Neural progenitor cell (in vitro differentiated cells): ENCODE measurements at regions not wholly inside any gene's neighbourhood (a gene's known extent, or its start where the extent isn't known, plus 50 kb on each side); places are given as distances from the start of the nearest gene placed in this dataset.

ENCODE experiments used
- DNase-seq: peaks from one replicate; pipeline ENCODE4 v3.0.0-alpha.2; 2016; ENCODE audit warnings: low spot score
- H2AFZ ChIP-seq: fragments of 200-600 bp; sonication (generic); replicated peaks from 2 replicates; pipeline ENCODE4 v1.6.1; 2016; ENCODE audit warnings: antibody characterized with exemption
- H3F3A ChIP-seq: fragments of 200-600 bp; sonication (generic); 2 replicates; pipeline ENCODE4 v1.6.1; 2016; ENCODE audit warnings: antibody characterized with exemption, low read depth
- H3K27ac ChIP-seq: fragments of 200-600 bp; sonication (generic); 2 replicates; pipeline ENCODE4 v1.5.1; 2016; ENCODE audit warnings: mild to moderate bottlenecking
- H3K27me3 ChIP-seq: fragments of 200-600 bp; sonication (generic); 2 replicates; pipeline ENCODE4 v1.6.1; 2016; ENCODE audit warnings: mild to moderate bottlenecking, moderate library complexity
- H3K36me3 ChIP-seq: fragments of 200-600 bp; sonication (generic); 2 replicates; pipeline ENCODE4 v1.5.1; 2016
- H3K4me1 ChIP-seq: fragments of 200-600 bp; sonication (generic); 2 replicates; pipeline ENCODE4 v1.6.1; 2016; ENCODE audit warnings: mixed run types
- H3K4me2 ChIP-seq: fragments of 200-600 bp; sonication (generic); 2 replicates; pipeline ENCODE4 v1.6.1; 2016
- H3K4me3 ChIP-seq: fragments of 200-600 bp; sonication (generic); 2 replicates; pipeline ENCODE4 v1.5.1; 2016
- H3K79me2 ChIP-seq: fragments of 200-600 bp; sonication (generic); 2 replicates; pipeline ENCODE4 v1.6.1; 2016; ENCODE audit warnings: low read depth
- H3K9ac ChIP-seq: fragments of 200-600 bp; sonication (generic); 2 replicates; pipeline ENCODE4 v1.6.1; 2016
- H3K9me3 ChIP-seq: fragments of 200-600 bp; sonication (generic); 2 replicates; pipeline ENCODE4 v1.5.1; 2016; ENCODE audit warnings: low read depth
- H4K20me1 ChIP-seq: fragments of 200-600 bp; sonication (generic); 2 replicates; pipeline ENCODE4 v1.6.1; 2016; ENCODE audit warnings: low read depth
- H3K27ac Mint-ChIP-seq: 3 replicates; pipeline ENCODE4 v1.8.0; 2021; ENCODE audit warnings: mixed read lengths
- H3K27me3 Mint-ChIP-seq: 2 replicates; pipeline ENCODE4 v1.8.0; 2022; ENCODE audit warnings: low read depth, mild to moderate bottlenecking, inconsistent platforms, moderate library complexity, mixed read lengths; ENCODE audit not compliant: insufficient read depth
- H3K36me3 Mint-ChIP-seq: 3 replicates; pipeline ENCODE4 v1.8.0; 2021; ENCODE audit warnings: mixed read lengths
- H3K4me1 Mint-ChIP-seq: 3 replicates; pipeline ENCODE4 v1.8.0; 2021; ENCODE audit warnings: mixed read lengths
- H3K4me3 Mint-ChIP-seq: 3 replicates; pipeline ENCODE4 v1.8.0; 2021; ENCODE audit warnings: mild to moderate bottlenecking, moderate library complexity, mixed read lengths
- H3K9me3 Mint-ChIP-seq: 3 replicates; pipeline ENCODE4 v1.8.0; 2020; ENCODE audit warnings: mixed read lengths
- EZH2 ChIP-seq: fragments of 200-600 bp; sonication (generic); IDR thresholded peaks from 2 replicates; pipeline ENCODE4 v1.6.1; 2017; ENCODE audit warnings: antibody characterized with exemption, mild to moderate bottlenecking, moderate library complexity
- EZH2phosphoT487 ChIP-seq: fragments of 200-600 bp; sonication (generic); IDR thresholded peaks from 2 replicates; pipeline ENCODE4 v1.6.1; 2017; ENCODE audit warnings: antibody characterized with exemption
- TF ChIP-seq, protein P1 (sequence below): fragments of 200-600 bp; sonication (generic); IDR thresholded peaks from 2 replicates; pipeline ENCODE4 v1.5.1; 2017; ENCODE audit warnings: antibody characterized with exemption, mild to moderate bottlenecking

- peak; percentile 36 for DNase-seq
- Histone ChIP-seq H2AFZ (no peak overlapping the region), H3K4me2 (no peak overlapping the region), H3K36me3 (no peaks in the 10 kb centered on the region), H3K9ac (no peak overlapping the region), H3K79me2 (no peaks in the 10 kb centered on the region), H3K4me1 (no peaks in the 10 kb centered on the region), H4K20me1 (no peaks in the 10 kb centered on the region), H3F3A (no peaks in the 10 kb centered on the region), H3K4me3 (no peak overlapping the region), H3K27me3 (no peaks in the 10 kb centered on the region), H3K9me3 (no peaks in the 10 kb centered on the region), H3K27ac (no peak overlapping the region)
- no peaks in the 10 kb centered on the region for H3K27me3 Mint-ChIP-seq
- no peak overlapping the region for H3K4me3 Mint-ChIP-seq
- H3K9me3 Mint-ChIP-seq, result no peaks in the 10 kb centered on the region
- no peak overlapping the region for H3K27ac Mint-ChIP-seq
- no peaks in the 10 kb centered on the region for H3K36me3 Mint-ChIP-seq
- H3K4me1 Mint-ChIP-seq, result no peaks in the 10 kb centered on the region
- TF ChIP-seq, protein P1, sequence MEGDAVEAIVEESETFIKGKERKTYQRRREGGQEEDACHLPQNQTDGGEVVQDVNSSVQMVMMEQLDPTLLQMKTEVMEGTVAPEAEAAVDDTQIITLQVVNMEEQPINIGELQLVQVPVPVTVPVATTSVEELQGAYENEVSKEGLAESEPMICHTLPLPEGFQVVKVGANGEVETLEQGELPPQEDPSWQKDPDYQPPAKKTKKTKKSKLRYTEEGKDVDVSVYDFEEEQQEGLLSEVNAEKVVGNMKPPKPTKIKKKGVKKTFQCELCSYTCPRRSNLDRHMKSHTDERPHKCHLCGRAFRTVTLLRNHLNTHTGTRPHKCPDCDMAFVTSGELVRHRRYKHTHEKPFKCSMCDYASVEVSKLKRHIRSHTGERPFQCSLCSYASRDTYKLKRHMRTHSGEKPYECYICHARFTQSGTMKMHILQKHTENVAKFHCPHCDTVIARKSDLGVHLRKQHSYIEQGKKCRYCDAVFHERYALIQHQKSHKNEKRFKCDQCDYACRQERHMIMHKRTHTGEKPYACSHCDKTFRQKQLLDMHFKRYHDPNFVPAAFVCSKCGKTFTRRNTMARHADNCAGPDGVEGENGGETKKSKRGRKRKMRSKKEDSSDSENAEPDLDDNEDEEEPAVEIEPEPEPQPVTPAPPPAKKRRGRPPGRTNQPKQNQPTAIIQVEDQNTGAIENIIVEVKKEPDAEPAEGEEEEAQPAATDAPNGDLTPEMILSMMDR, result peak; percentile 63
- no peak for TF ChIP-seq EZH2phosphoT487
Observed at GRCh38 chr9:24832307-24832706, 286.6 kb upstream of the IZUMO3 start.

GRCh38 chr9:24828687-24829086 is 283.0 kb upstream of the IZUMO3 start:
- no peaks in the 10 kb centered on the region for H3K27me3 ChIP-seq
- H3K9me3 ChIP-seq, result no peaks in the 10 kb centered on the region
- H4K20me1 ChIP-seq, result no peaks in the 10 kb centered on the region
- Mint-ChIP-seq H3K36me3 (no peaks in the 10 kb centered on the region), H3K9me3 (no peaks in the 10 kb centered on the region), H3K4me3 (no peak overlapping the region), H3K27me3 (no peaks in the 10 kb centered on the region), H3K4me1 (no peaks in the 10 kb centered on the region), H3K27ac (no peak overlapping the region)
- H3K79me2 ChIP-seq, result no peaks in the 10 kb centered on the region
- H3K36me3 ChIP-seq, result no peaks in the 10 kb centered on the region
- H3K4me2 ChIP-seq, result no peak overlapping the region
- no peak overlapping the region for H2AFZ ChIP-seq
- H3F3A ChIP-seq, result no peaks in the 10 kb centered on the region
- TF ChIP-seq, protein P1, result no peak
- TF ChIP-seq EZH2 (no peak), EZH2phosphoT487 (no peak)
- H3K27ac ChIP-seq, result no peak overlapping the region
- no peak overlapping the region for H3K4me3 ChIP-seq
- no peak for DNase-seq
- H3K4me1 ChIP-seq, result no peaks in the 10 kb centered on the region
- no peak overlapping the region for H3K9ac ChIP-seq

GRCh38 chr9:24824607-24825006 is 278.9 kb upstream of the IZUMO3 start:
- no peaks in the 10 kb centered on the region for H3K79me2 ChIP-seq
- no peak overlapping the region for H3K9ac ChIP-seq
- no peak overlapping the region for H2AFZ ChIP-seq
- no peak overlapping the region for H3K4me3 ChIP-seq
- no peaks in the 10 kb centered on the region for H3K36me3 Mint-ChIP-seq
- H3K27ac ChIP-seq, result no peak overlapping the region
- H3K4me3 Mint-ChIP-seq, result no peak overlapping the region
- no peaks in the 10 kb centered on the region for H4K20me1 ChIP-seq
- H3K27me3 ChIP-seq, result no peaks in the 10 kb centered on the region
- H3K27ac Mint-ChIP-seq, result no peak overlapping the region
- no peaks in the 10 kb centered on the region for H3K27me3 Mint-ChIP-seq
- DNase-seq, result no peak
- H3K4me1 ChIP-seq, result no peaks in the 10 kb centered on the region
- TF ChIP-seq, protein P1, result no peak
- no peak for TF ChIP-seq EZH2
- no peak for TF ChIP-seq EZH2phosphoT487
- H3K36me3 ChIP-seq, result no peaks in the 10 kb centered on the region
- H3K4me2 ChIP-seq, result no peak overlapping the region
- no peaks in the 10 kb centered on the region for H3F3A ChIP-seq
- H3K9me3 ChIP-seq, result no peaks in the 10 kb centered on the region
- H3K9me3 Mint-ChIP-seq, result no peaks in the 10 kb centered on the region
- H3K4me1 Mint-ChIP-seq, result no peaks in the 10 kb centered on the region

DNA sequence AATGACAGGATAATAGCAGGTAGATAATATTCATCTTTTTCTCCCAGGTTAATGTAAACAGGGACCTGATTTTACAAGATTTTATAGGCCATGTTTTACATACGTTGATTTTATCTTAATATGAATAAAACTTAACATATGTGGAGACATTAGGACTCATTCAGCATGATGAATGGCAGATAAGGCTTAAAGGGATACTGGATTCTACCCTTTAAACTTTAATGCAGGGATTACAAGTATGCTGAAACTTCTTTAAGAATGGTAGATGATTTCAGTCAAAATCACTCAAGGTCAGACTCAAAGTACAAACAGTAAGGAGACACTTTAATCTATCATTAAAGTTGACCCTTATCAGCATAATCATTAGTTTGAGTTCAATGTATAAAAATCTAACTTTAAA is 274.5 kb upstream of the IZUMO3 start:
- Mint-ChIP-seq H3K27ac (no peak overlapping the region), H3K27me3 (no peaks in the 10 kb centered on the region), H3K9me3 (no peaks in the 10 kb centered on the region), H3K4me1 (no peaks in the 10 kb centered on the region), H3K36me3 (no peaks in the 10 kb centered on the region), H3K4me3 (no peak overlapping the region)
- no peak overlapping the region for H3K4me2 ChIP-seq
- TF ChIP-seq EZH2phosphoT487 (no peak), EZH2 (no peak)
- TF ChIP-seq, protein P1, result no peak
- H3K79me2 ChIP-seq, result no peaks in the 10 kb centered on the region
- no peak overlapping the region for H3K9ac ChIP-seq
- no peak for DNase-seq
- H3K36me3 ChIP-seq, result no peaks in the 10 kb centered on the region
- no peaks in the 10 kb centered on the region for H3F3A ChIP-seq
- no peak overlapping the region for H3K27ac ChIP-seq
- no peaks in the 10 kb centered on the region for H3K9me3 ChIP-seq
- H3K4me3 ChIP-seq, result no peak overlapping the region
- no peaks in the 10 kb centered on the region for H3K27me3 ChIP-seq
- no peak overlapping the region for H2AFZ ChIP-seq
- no peaks in the 10 kb centered on the region for H4K20me1 ChIP-seq
- peaks cover 2% of the 10 kb centered on the region for H3K4me1 ChIP-seq
